K562 (cell line): ENCODE measurements at regions not wholly inside any gene's neighbourhood (a gene's known extent, or its start where the extent isn't known, plus 50 kb on each side); places are given as distances from the start of the nearest gene placed in this dataset.

Experiments used
- ATAC-seq: fragments of 200-7000 bp; cut with Tn5 transposase; 3 replicates; pipeline ENCODE4 v1.9.1; 2020; ENCODE audit warnings: moderate library complexity
- BruUV-seq: library from RNA; stranded (reverse); fragments of 400-500 nt; replicated peaks from 2 replicates; lab custom pipeline; 2021; lab: Mats Ljungman, UMichigan
- CTCF ChIA-PET: fragments of 300-600 bp; formaldehyde crosslinking; extraction: SDS; loops from one replicate; lab custom pipeline; 2021; ENCODE audit warnings: low intra/inter-chr PET ratio; lab: Yijun Ruan, JAX
- POLR2A ChIA-PET: fragments of 300-600, 350-650 bp; sonication (Branson Sonifier 250); formaldehyde crosslinking; extraction: SDS; loops from one replicate; lab custom pipeline; 2021; ENCODE audit warnings: antibody characterized with exemption, inconsistent platforms; lab: Yijun Ruan, JAX
- DNase-seq, 4 experiments: peaks; one replicate each; pipeline versions ENCODE4 v3.0.0 to v3.0.0-alpha.2; 2011 to 2018; ENCODE audit warnings: low spot score in 3 of 4, mixed read lengths in 3 of 4; ENCODE audit errors: extremely low read depth in 1 of 4
- FAIRE-seq: peaks from 2 replicates; lab custom pipeline; 2011; peaks lifted over from hg19 to GRCh38; lab: Jason Lieb, UNC
- H2AFZ ChIP-seq: 2 replicates; pipeline ENCODE4 v1.6.0; 2011; ENCODE audit warnings: low read depth, low read length, control low read depth, inconsistent platforms
- H3K27ac ChIP-seq: fragments of 200-600 bp; 3 replicates; pipeline ENCODE4 v1.8.0; 2011; ENCODE audit warnings: low read depth, mild to moderate bottlenecking, control low read depth, inconsistent platforms, low read length, moderate library complexity, mixed read lengths; ENCODE audit errors: extremely low read depth
- H3K27me3 ChIP-seq, 2 experiments: fragments of 300-600 bp in 1 of 2; 2 replicates in 1 of 2; 3 replicates in 1 of 2; pipeline versions ENCODE4 v1.6.0 to v1.8.0; 2011; ENCODE audit warnings: inconsistent platforms in 2 of 2, low read length in 2 of 2, mild to moderate bottlenecking in 1 of 2, mixed read lengths in 1 of 2, moderate library complexity in 1 of 2; ENCODE audit not compliant: control insufficient read depth in 2 of 2, insufficient read depth in 2 of 2
- H3K36me3 ChIP-seq: fragments of 300-600 bp; 3 replicates; pipeline ENCODE4 v1.8.0; 2011; ENCODE audit warnings: mild to moderate bottlenecking, low read length, inconsistent platforms; ENCODE audit not compliant: control insufficient read depth, insufficient read depth
- H3K4me1 ChIP-seq, 2 experiments: fragments of 200-600 bp in 1 of 2; replicated peaks in 1 of 2; 2 replicates in 1 of 2; 3 replicates in 1 of 2; pipeline versions ENCODE4 v1.5.1 to v1.8.0; 2011; ENCODE audit warnings: inconsistent platforms in 2 of 2, low read length in 2 of 2, mild to moderate bottlenecking in 1 of 2, mixed read lengths in 1 of 2, moderate library complexity in 1 of 2; ENCODE audit not compliant: control insufficient read depth in 2 of 2, insufficient read depth in 2 of 2
- H3K4me2 ChIP-seq: 2 replicates; pipeline ENCODE4 v1.6.1; 2011; ENCODE audit warnings: low read length, control low read depth, inconsistent platforms, mixed read lengths; ENCODE audit not compliant: insufficient read depth
- H3K4me3 ChIP-seq: fragments of 200-600 bp; sonication (generic), shearing (Covaris generic); 2 replicates; pipeline ENCODE4 v1.5.1; 2016; ENCODE audit warnings: control low read depth, inconsistent platforms
- H3K79me2 ChIP-seq: fragments of 200-600 bp; 3 replicates; pipeline ENCODE4 v1.8.0; 2011; ENCODE audit warnings: low read length, inconsistent platforms; ENCODE audit not compliant: control insufficient read depth, insufficient read depth
- H3K9ac ChIP-seq, 2 experiments: 2 replicates each; pipeline versions ENCODE4 v1.6.0 to v1.6.1; 2011; ENCODE audit warnings: low read depth in 2 of 2, low read length in 2 of 2, control low read depth in 1 of 2, inconsistent platforms in 1 of 2, mild to moderate bottlenecking in 1 of 2, mixed read lengths in 1 of 2; ENCODE audit not compliant: insufficient read depth in 1 of 2
- H3K9me1 ChIP-seq: one replicate; pipeline ENCODE4 v1.6.0; 2011; ENCODE audit warnings: inconsistent platforms, mild to moderate bottlenecking, low read length, moderate library complexity; ENCODE audit not compliant: control insufficient read depth, insufficient read depth
- H3K9me3 ChIP-seq: replicated peaks from 2 replicates; pipeline ENCODE4 v1.5.1; 2011; ENCODE audit warnings: low read depth, low read length, inconsistent platforms; ENCODE audit not compliant: control insufficient read depth, insufficient read depth
- H4K20me1 ChIP-seq: replicated peaks from 2 replicates; pipeline ENCODE4 v1.6.1; 2011; ENCODE audit warnings: low read length, inconsistent platforms, mixed read lengths; ENCODE audit not compliant: control insufficient read depth, insufficient read depth
- ERF ChIP-seq: fragments of 450-650 bp; formaldehyde crosslinking; IDR thresholded peaks from 2 replicates; pipeline ENCODE4 v1.4.0; 2020; ENCODE audit warnings: mild to moderate bottlenecking, mixed read lengths
- ESRRA ChIP-seq: fragments of 450-650 bp; IDR thresholded peaks from 2 replicates; pipeline ENCODE4 v1.6.1; 2014; ENCODE audit warnings: low read depth, mild to moderate bottlenecking, moderate library complexity, borderline replicate concordance
- FOS ChIP-seq: IDR thresholded peaks from 3 replicates; pipeline ENCODE4 v1.6.1; 2011; ENCODE audit not compliant: insufficient read length; ENCODE audit errors: extremely low read depth
- FOXJ2 ChIP-seq: fragments of 200-800 bp; sonication (Bioruptor generic); IDR thresholded peaks from 2 replicates; pipeline ENCODE4 v1.6.1; 2016; ENCODE audit warnings: missing genetic modification characterization, missing compliant biosample characterization
- GTF2A2 ChIP-seq: IDR thresholded peaks from 2 replicates; pipeline ENCODE4 v1.6.1; 2016; ENCODE audit warnings: mild to moderate bottlenecking, missing genetic modification characterization, missing compliant biosample characterization
- NFIC ChIP-seq: fragments of 450-650 bp; IDR thresholded peaks from 2 replicates; pipeline ENCODE4 v1.6.1; 2017; ENCODE audit warnings: mild to moderate bottlenecking, inconsistent platforms
- SIRT6 ChIP-seq: IDR thresholded peaks from one replicate; pipeline ENCODE4 v1.6.1; 2012; ENCODE audit warnings: low read depth, mild to moderate bottlenecking, control low read depth, inconsistent platforms, low read length, moderate library complexity
- ZNF347 ChIP-seq: fragments of 450-650 bp; formaldehyde crosslinking; IDR thresholded peaks from 2 replicates; pipeline ENCODE4 v1.4.0; 2020; ENCODE audit warnings: low read depth, mild to moderate bottlenecking, moderate library complexity
- ZNF436 ChIP-seq: fragments of 250-450, 450-650 bp; sonication (Bioruptor Pico); formaldehyde crosslinking; IDR thresholded peaks from 2 replicates; pipeline ENCODE4 v1.7.0; 2020; ENCODE audit warnings: mild to moderate bottlenecking
- WGBS: fragments of 100-300 bp; shearing (Covaris generic); methylation state at CpG from one replicate; pipeline ENCODE4 v1.1.6; 2016; ENCODE audit warnings: low coverage, mixed read lengths; ENCODE audit not compliant: insufficient coverage; ENCODE audit errors: missing lambda C conversion rate; 5-methylcytosine and 5-hydroxymethylcytosine counted together
- in situ Hi-C: fragments of 300-500 bp; cut with MboI; formaldehyde crosslinking; loops from 4 replicates; pipeline ENCODE4 v1.15.0; 2018; ENCODE audit warnings: inconsistent platforms, mixed read lengths
- intact Hi-C: fragments of 100-400 bp; cut with micrococcal nuclease; formaldehyde crosslinking; loops from 2 replicates; pipeline ENCODE4 v1.14.2; 2022
- TF ChIP-seq, protein P1 (sequence below): fragments of 450-650 bp; conservative IDR thresholded peaks from 2 replicates; pipeline ENCODE4 v1.6.1; 2016; ENCODE audit warnings: missing genetic modification characterization, low read depth, mild to moderate bottlenecking, missing compliant biosample characterization, moderate library complexity
- TF ChIP-seq, protein P2 (sequence below): fragments of 450-650 bp; IDR thresholded peaks from 2 replicates; pipeline ENCODE4 v1.6.1; 2016; ENCODE audit warnings: low read depth, mild to moderate bottlenecking, moderate library complexity
- TF ChIP-seq, protein P3 (sequence below): sonication (generic); formaldehyde crosslinking; IDR thresholded peaks from 2 replicates; pipeline ENCODE4 v1.8.0; 2022; ENCODE audit warnings: missing genetic modification reagents, mild to moderate bottlenecking, moderate library complexity, borderline replicate concordance
- TF ChIP-seq, protein P4 (sequence below): fragments of 450-650 bp; formaldehyde crosslinking; IDR thresholded peaks from 2 replicates; pipeline ENCODE4 v1.4.0; 2020; ENCODE audit warnings: mild to moderate bottlenecking, mixed read lengths
- TF ChIP-seq, protein P5 (sequence below): conservative IDR thresholded peaks from 2 replicates; pipeline ENCODE4 v1.6.1; 2011; ENCODE audit warnings: low read depth, mild to moderate bottlenecking, low read length; ENCODE audit not compliant: control insufficient read depth

DNA sequence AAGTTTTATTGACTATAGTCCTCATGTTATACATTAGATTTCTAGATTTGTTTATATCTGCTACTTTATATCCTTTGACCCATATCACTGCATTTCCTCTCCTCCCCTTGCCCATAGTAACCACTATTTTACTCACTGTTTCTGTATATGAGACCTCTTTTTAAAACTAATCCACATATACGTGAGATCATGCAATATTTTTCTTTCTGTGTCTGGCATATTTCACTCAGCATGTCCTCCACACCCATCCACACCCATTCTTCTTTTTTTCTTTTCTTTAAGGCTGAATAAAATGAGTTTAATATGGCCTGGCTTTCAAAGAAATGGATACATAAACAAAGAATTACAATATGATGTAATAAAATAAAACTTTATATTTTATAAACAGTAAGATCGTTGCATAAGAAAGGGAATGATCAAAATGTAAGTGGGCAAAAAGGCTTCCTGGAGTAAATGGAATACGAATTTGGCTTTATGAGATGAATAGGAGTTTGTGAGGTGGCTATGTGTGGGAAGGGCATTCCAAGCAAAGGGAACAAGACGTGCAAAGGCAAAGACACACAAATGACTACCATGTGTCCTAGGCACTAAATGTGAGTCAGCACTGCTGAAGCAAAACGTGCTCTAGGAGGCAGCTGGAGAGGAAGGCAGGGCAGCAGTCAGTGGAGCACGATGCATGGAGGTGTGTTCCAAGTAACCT lies 53.2 kb upstream of the HIF1A start (continued):
- TF ChIP-seq, protein P1, sequence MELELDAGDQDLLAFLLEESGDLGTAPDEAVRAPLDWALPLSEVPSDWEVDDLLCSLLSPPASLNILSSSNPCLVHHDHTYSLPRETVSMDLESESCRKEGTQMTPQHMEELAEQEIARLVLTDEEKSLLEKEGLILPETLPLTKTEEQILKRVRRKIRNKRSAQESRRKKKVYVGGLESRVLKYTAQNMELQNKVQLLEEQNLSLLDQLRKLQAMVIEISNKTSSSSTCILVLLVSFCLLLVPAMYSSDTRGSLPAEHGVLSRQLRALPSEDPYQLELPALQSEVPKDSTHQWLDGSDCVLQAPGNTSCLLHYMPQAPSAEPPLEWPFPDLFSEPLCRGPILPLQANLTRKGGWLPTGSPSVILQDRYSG, result no peak

DNA sequence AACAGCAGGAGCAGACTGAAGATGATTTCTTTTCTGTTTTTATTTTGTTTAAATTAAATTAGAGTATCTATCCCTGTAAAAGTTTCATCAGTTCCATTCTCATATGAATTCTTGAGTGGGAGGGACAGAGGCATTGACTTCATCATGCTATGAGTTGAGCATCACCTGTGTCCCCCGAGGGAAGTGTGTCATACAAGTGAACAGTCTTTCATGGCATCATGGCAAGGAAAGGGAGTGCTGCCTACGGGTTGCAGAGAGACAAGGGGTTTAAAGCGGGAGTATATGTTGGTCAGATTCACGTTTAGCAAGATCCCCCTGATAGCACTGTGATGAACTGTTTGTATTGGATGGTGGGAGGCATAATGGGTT lies 52.7 kb upstream of the HIF1A start:
- BruUV-seq, result no TSS peak
- no peaks in the 10 kb centered on the region for H3K9me1 ChIP-seq
- no peak overlapping the region for H3K4me3 ChIP-seq
- 0% methylated on average over 3 of the region's 4 CpGs for WGBS
- no peaks in the 10 kb centered on the region for H3K4me1 ChIP-seq
- H3K9ac ChIP-seq, result no peak overlapping the region
- DNase-seq (no peak), FAIRE-seq (no peak), ATAC-seq (no peak)
- intact Hi-C loops, result no loop called here
- H4K20me1 ChIP-seq, result no peaks in the 10 kb centered on the region
- CTCF ChIA-PET, result no interaction called here
- peaks cover 4 to 11% of the 10 kb centered on the region in 2 experiments; a peak in 4 of 5 replicates for H3K27me3 ChIP-seq
- in situ Hi-C loops, result no loop called here
- no peak overlapping the region for H2AFZ ChIP-seq
- POLR2A ChIA-PET, result no interaction called here
- no peak overlapping the region for H3K27ac ChIP-seq
- no peaks in the 10 kb centered on the region for H3K79me2 ChIP-seq
- no peak overlapping the region for H3K4me2 ChIP-seq
- no peaks in the 10 kb centered on the region for H3K36me3 ChIP-seq
- no peaks in the 10 kb centered on the region for H3K9me3 ChIP-seq
- no peak for TF ChIP-seq FOXJ2 (tag)
- TF ChIP-seq ZNF436 (CRISPR knock-in tag), result no peak
- TF ChIP-seq, protein P2, sequence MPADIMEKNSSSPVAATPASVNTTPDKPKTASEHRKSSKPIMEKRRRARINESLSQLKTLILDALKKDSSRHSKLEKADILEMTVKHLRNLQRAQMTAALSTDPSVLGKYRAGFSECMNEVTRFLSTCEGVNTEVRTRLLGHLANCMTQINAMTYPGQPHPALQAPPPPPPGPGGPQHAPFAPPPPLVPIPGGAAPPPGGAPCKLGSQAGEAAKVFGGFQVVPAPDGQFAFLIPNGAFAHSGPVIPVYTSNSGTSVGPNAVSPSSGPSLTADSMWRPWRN, result no peak
- TF ChIP-seq ERF, result no peak
- TF ChIP-seq GTF2A2 (tag), result no peak
- TF ChIP-seq, protein P3, sequence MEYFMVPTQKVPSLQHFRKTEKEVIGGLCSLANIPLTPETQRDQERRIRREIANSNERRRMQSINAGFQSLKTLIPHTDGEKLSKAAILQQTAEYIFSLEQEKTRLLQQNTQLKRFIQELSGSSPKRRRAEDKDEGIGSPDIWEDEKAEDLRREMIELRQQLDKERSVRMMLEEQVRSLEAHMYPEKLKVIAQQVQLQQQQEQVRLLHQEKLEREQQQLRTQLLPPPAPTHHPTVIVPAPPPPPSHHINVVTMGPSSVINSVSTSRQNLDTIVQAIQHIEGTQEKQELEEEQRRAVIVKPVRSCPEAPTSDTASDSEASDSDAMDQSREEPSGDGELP (CRISPR knock-in tag), result no peak
- TF ChIP-seq, protein P4, sequence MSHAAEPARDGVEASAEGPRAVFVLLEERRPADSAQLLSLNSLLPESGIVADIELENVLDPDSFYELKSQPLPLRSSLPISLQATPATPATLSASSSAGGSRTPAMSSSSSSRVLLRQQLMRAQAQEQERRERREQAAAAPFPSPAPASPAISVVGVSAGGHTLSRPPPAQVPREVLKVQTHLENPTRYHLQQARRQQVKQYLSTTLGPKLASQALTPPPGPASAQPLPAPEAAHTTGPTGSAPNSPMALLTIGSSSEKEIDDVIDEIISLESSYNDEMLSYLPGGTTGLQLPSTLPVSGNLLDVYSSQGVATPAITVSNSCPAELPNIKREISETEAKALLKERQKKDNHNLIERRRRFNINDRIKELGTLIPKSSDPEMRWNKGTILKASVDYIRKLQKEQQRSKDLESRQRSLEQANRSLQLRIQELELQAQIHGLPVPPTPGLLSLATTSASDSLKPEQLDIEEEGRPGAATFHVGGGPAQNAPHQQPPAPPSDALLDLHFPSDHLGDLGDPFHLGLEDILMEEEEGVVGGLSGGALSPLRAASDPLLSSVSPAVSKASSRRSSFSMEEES, result no peak
- TF ChIP-seq ESRRA, result no peak
- no peak for TF ChIP-seq NFIC
- TF ChIP-seq, protein P5, sequence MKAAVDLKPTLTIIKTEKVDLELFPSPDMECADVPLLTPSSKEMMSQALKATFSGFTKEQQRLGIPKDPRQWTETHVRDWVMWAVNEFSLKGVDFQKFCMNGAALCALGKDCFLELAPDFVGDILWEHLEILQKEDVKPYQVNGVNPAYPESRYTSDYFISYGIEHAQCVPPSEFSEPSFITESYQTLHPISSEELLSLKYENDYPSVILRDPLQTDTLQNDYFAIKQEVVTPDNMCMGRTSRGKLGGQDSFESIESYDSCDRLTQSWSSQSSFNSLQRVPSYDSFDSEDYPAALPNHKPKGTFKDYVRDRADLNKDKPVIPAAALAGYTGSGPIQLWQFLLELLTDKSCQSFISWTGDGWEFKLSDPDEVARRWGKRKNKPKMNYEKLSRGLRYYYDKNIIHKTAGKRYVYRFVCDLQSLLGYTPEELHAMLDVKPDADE, result no peak
- TF ChIP-seq ZNF347 (CRISPR knock-in tag), result no peak
- no peak for TF ChIP-seq FOS
- no peak for TF ChIP-seq SIRT6
